ENCODE measurements at regions not wholly inside any gene's neighbourhood (a gene's known extent, or its start where the extent isn't known, plus 50 kb on each side); places are given as distances from the start of the nearest gene placed in this dataset.

GRCh38 chr14:84017495-84017894 is 1512.4 kb upstream of the FLRT2 start:
- intact Hi-C loops (cut with micrococcal nuclease; ENCODE audit: unreplicated experiment), result no loop called here
- Mint-ChIP-seq H3K27me3 (ENCODE audit: insufficient read depth, unreplicated experiment) (no peaks in the 10 kb centered on the region), H3K4me3 (ENCODE audit: unreplicated experiment) (no peak overlapping the region), H3K4me1 (ENCODE audit: low read depth, unreplicated experiment) (no peaks in the 10 kb centered on the region), H3K36me3 (ENCODE audit: insufficient read depth, unreplicated experiment) (no peaks in the 10 kb centered on the region), H3K27ac (ENCODE audit: unreplicated experiment) (no peak overlapping the region), H3K9me3 (ENCODE audit: unreplicated experiment) (peaks cover 26% of the 10 kb centered on the region)
- no peak for DNase-seq
- no TSS peak for BruUV-seq (replicated peaks)
- POLR2A ChIA-PET, result no interaction called here
- H3K4me3 ChIP-seq (ENCODE audit: low read depth, low read length), result no peak overlapping the region
- H3K4me1 ChIP-seq, result no peaks in the 10 kb centered on the region
- H3K27me3 ChIP-seq (replicated peaks; ENCODE audit: control insufficient read depth, insufficient read depth, low read length), result no peaks in the 10 kb centered on the region
- H3K9me3 ChIP-seq, result peaks cover 8% of the 10 kb centered on the region; the same call in 1 of the 2 replicates
- no peak for TF ChIP-seq CTCF (IDR thresholded peaks at IDR 0.05; ENCODE audit: insufficient read depth in 1 of 2, low read depth in 1 of 2, low read length in 1 of 2, severe bottlenecking in 1 of 2, unreplicated experiment in 1 of 2)
- no peaks in the 10 kb centered on the region for H3K36me3 ChIP-seq (ENCODE audit: control insufficient read depth, insufficient read depth, low read length)
- CTCF ChIA-PET, result no interaction called here

GRCh38 chr14:84021433-84021832 is 1508.5 kb upstream of the FLRT2 start:
- no peaks in the 10 kb centered on the region for H3K4me1 Mint-ChIP-seq (ENCODE audit: low read depth, unreplicated experiment)

GRCh38 chr14:84024231-84024820 is 1505.6 kb upstream of the FLRT2 start:
- no peak for DNase-seq
- Histone ChIP-seq H3K36me3 (ENCODE audit: control insufficient read depth, insufficient read depth, low read length) (no peaks in the 10 kb centered on the region), H3K9me3 (peaks cover 8% of the 10 kb centered on the region; the same call in 1 of the 2 replicates), H3K27me3 (replicated peaks; ENCODE audit: control insufficient read depth, insufficient read depth, low read length) (no peaks in the 10 kb centered on the region), H3K4me1 (no peaks in the 10 kb centered on the region), H3K4me3 (ENCODE audit: low read depth, low read length) (no peak overlapping the region)
- ChIA-PET POLR2A (no interaction called here), CTCF (no interaction called here)
- no peaks in the 10 kb centered on the region for H3K27me3 Mint-ChIP-seq (ENCODE audit: insufficient read depth, unreplicated experiment)
- peaks cover 9% of the 10 kb centered on the region for H3K9me3 Mint-ChIP-seq (ENCODE audit: unreplicated experiment)
- H3K36me3 Mint-ChIP-seq (ENCODE audit: insufficient read depth, unreplicated experiment), result no peaks in the 10 kb centered on the region
- H3K27ac Mint-ChIP-seq (ENCODE audit: unreplicated experiment), result no peak overlapping the region
- no TSS peak for BruUV-seq (replicated peaks)
- no peak overlapping the region for H3K4me3 Mint-ChIP-seq (ENCODE audit: unreplicated experiment)
- intact Hi-C loops (cut with micrococcal nuclease; ENCODE audit: unreplicated experiment), result no loop called here
- TF ChIP-seq CTCF (IDR thresholded peaks at IDR 0.05; ENCODE audit: insufficient read depth in 1 of 2, low read depth in 1 of 2, low read length in 1 of 2, severe bottlenecking in 1 of 2, unreplicated experiment in 1 of 2), result no peak
- H3K4me1 Mint-ChIP-seq (ENCODE audit: low read depth, unreplicated experiment), result no peaks in the 10 kb centered on the region

More at GRCh38 chr14:84021433-84021832, 1508.5 kb upstream of the FLRT2 start:
- no peak overlapping the region for H3K4me3 Mint-ChIP-seq (ENCODE audit: unreplicated experiment)
- no peak for DNase-seq
- no peak for TF ChIP-seq CTCF (IDR thresholded peaks at IDR 0.05; ENCODE audit: insufficient read depth in 1 of 2, low read depth in 1 of 2, low read length in 1 of 2, severe bottlenecking in 1 of 2, unreplicated experiment in 1 of 2)
- no peaks in the 10 kb centered on the region for H3K27me3 Mint-ChIP-seq (ENCODE audit: insufficient read depth, unreplicated experiment)
- no peaks in the 10 kb centered on the region for H3K36me3 Mint-ChIP-seq (ENCODE audit: insufficient read depth, unreplicated experiment)
- CTCF ChIA-PET, result no interaction called here
- Histone ChIP-seq H3K36me3 (ENCODE audit: control insufficient read depth, insufficient read depth, low read length) (no peaks in the 10 kb centered on the region), H3K9me3 (peaks cover 8% of the 10 kb centered on the region; the same call in 1 of the 2 replicates), H3K27me3 (replicated peaks; ENCODE audit: control insufficient read depth, insufficient read depth, low read length) (no peaks in the 10 kb centered on the region), H3K4me1 (no peaks in the 10 kb centered on the region), H3K4me3 (ENCODE audit: low read depth, low read length) (no peak overlapping the region)
- POLR2A ChIA-PET, result no interaction called here
- no TSS peak for BruUV-seq (replicated peaks)
- intact Hi-C loops (cut with micrococcal nuclease; ENCODE audit: unreplicated experiment), result no loop called here
- peaks cover 9% of the 10 kb centered on the region for H3K9me3 Mint-ChIP-seq (ENCODE audit: unreplicated experiment)
- H3K27ac Mint-ChIP-seq (ENCODE audit: unreplicated experiment), result no peak overlapping the region

Measured in Caco-2 (cell line).